Kasumi-1 (cell line): ENCODE measurements at regions not wholly inside any gene's neighbourhood (a gene's known extent, or its start where the extent isn't known, plus 50 kb on each side); places are given as distances from the start of the nearest gene placed in this dataset.

Experiments used
- DNase-seq, 2 experiments: peaks; one replicate each; lab custom pipeline; 2025; lab: John Stamatoyannopoulos, UW

DNA sequence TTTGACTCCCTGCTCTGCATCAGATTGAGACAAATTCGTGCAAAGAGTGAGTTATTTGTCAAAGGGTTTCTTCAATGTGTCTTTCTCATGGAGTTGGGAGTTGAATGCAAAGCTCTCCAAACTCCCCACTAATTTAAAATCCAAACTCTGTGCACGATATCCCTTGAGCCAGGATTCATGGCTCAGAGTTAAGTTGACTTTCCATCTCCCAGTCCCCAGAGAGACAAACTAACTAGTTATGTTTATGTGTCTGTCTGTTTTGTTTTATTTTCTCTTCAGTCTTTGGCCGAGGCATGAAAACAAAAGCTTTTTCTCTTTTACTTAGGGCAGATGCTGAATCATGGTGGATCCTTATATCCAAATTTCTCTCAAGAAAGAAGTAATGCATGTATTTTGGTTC is 570.0 kb upstream of the CDH5 start:
- no peak for DNase-seq

DNA sequence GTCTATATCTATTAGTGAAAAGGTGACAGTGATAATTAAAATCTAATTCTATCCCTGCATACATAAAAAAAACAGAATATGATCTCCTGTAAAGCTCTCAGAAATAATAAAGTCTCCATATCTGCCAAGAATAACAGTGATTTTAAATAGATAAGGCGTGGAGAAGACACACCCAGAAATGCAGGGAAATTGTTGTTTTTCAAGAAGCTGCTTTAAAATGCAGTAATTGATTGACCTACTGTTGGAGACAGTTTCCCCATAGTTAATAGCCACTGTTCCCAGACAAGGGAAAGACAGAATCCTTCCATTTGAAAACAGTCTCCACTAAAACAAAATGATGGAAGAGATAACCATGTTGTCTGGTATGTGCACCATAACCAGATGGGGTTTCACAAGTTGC is 571.5 kb upstream of the CDH5 start:
- no peak for DNase-seq

DNA sequence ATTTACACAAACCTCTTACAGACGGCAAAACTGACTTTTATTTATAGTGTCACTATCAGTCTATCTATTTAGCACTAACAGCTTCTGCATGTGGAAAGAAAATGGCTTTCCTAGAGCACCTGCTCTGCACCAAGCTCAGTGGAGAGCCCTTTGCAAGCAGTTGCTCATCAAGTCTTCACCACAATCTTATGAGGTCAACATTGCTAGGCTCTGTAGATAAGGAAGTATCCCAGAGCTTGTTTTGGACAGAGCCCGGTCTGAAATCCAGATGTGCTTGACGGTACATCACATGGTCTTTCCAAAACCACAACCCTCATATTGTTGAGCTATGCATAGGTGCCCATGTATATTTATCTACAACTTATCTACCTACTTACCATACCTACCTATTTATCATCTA is 572.7 kb upstream of the CDH5 start:
- DNase-seq: no peak

DNA sequence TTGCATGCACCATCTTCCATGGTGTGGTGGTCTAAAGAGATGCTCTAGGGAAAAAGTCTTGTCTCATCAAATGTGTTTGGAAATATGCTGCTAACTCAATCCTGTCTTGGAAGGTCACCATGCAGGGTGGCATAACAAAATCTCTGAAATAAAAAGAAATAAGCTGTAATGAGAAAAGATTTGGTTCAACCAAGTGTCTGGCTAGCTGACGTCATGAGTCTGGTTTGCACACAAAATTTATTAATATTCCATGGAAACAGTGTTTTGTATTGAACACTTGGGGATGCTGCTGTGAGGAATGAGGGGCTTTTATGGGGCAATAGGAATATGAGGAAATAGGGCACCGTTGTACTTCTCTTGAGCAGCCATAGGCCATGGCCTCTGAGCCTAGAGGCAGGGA is 575.7 kb upstream of the CDH5 start:
- no peak for DNase-seq

- no peak for DNase-seq
These were observed 577.1 kb upstream of the CDH5 start for GRCh38 chr16:65789161-65789945.

DNA sequence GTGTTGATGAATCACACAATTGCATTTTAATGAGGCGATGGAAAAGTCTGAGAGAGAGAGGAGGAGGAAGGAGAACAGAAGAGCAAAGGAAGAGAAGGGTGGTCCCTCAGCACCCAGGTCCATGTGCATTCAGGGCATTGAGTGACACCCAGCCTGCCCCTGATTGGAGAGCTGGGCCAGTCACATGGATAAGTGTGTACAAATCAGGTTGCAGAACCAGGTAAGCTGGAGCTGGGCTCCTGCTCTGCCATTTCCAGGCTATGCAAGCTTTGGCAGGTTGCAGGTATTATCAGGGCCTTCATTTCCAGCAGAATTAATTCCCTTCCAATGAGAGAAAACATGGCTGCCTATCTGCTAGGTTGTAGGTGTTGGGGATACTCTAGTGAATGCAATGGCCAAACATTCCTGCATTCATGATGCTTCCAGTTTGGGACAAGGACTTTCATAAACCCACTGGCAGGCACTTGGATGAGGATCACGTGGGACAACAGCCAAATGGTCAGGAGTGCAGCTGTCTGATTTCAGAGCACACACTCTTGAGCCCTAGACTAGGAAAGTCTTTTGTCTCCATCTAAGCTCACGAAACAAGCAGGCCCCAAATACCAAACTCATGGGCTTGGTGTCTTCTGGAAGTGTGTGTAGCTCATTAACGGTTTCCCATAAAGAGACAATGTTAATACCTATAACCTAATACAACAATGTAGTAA is 577.9 kb upstream of the CDH5 start:
- DNase-seq: no peak

- no peak for DNase-seq
These were observed 578.6 kb upstream of the CDH5 start for GRCh38 chr16:65787921-65788320.

DNA sequence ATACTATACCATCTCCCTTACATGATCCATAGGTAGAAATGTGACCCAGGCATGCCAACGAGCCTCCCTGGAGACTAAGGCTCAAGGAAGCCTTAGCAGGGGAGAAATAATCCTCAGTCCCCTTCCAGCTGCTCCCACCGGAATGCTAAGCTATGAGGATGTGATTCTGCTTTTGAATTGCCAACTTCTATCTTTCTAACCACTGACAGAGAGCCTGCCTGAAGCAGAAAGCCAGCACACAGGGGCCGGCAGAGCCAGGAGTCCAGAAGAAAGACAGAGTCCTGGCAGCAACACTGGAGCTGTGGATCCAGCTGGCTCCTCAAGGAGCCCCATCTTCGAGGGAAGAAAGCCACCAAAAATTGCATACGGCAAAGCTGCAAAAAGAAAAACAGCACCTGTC is 579.6 kb upstream of the CDH5 start:
- DNase-seq: no peak

GRCh38 chr16:65783709-65784474 is 582.6 kb upstream of the CDH5 start:
- no peak for DNase-seq

- no peak for DNase-seq
These were observed 583.6 kb upstream of the CDH5 start for GRCh38 chr16:65782611-65783600.

DNA sequence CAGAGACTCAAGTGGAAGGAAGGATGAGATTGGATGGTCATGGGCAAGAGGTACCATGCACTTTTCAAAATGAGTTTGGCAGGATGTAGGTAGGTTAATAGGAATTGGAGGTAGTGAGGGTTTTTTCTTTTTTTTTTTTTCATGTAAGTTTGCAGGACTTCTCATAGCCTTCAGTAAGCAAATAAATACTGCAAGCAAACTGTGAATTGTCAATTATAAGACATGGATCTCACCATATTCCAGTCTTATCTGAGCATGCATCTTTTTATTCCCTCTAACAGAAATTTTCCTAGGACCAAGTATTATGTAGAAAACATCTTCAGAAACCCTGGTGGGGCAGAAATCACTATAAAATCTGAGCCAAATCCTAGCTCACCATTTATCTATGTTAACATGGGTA is 584.6 kb upstream of the CDH5 start:
- no peak for DNase-seq

- DNase-seq: no peak
These were observed 585.1 kb upstream of the CDH5 start for GRCh38 chr16:65781363-65781762.

- no peak for DNase-seq
These were observed 587.3 kb upstream of the CDH5 start for GRCh38 chr16:65779201-65779600.

- no peak for DNase-seq
These were observed 589.8 kb upstream of the CDH5 start for GRCh38 chr16:65776639-65777183.

DNA sequence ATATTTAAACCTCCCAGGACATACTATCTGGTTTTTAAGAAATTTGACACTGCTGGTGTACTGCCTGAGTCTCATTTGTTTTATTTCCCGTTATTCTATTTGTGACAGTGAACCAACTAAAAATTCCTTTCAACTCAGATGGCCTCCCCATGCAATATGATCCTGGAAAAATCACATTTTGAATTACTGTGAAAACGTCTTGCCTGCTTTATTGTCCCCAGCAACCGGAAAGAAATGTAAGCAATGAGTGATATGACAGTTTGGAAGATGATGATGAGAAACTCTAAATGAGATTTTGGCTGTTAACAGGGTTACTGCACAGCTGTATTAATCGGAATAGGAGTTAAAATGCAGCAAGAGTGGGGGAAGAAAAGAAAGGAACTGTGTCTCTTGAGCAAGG is 590.7 kb upstream of the CDH5 start:
- no peak for DNase-seq

DNA sequence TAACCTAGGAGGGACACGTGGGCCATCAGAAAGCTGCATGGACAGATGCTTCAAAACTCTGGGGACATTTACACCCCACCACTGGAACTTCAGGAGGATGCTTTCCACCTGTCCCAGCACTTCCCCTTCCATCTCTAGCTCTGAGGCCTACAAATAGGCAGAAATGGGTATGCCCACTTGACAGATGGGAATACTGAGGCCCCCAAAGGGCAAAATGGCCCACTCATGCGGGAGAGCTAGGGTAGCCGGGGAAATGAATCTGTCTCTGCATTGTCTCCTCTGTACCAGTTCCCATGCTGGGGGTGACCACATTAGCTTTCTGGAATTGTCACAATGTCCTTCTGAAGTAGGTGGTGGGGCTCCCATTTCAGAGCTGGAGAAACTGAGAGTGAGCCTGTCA is 592.1 kb upstream of the CDH5 start:
- no peak for DNase-seq

DNA sequence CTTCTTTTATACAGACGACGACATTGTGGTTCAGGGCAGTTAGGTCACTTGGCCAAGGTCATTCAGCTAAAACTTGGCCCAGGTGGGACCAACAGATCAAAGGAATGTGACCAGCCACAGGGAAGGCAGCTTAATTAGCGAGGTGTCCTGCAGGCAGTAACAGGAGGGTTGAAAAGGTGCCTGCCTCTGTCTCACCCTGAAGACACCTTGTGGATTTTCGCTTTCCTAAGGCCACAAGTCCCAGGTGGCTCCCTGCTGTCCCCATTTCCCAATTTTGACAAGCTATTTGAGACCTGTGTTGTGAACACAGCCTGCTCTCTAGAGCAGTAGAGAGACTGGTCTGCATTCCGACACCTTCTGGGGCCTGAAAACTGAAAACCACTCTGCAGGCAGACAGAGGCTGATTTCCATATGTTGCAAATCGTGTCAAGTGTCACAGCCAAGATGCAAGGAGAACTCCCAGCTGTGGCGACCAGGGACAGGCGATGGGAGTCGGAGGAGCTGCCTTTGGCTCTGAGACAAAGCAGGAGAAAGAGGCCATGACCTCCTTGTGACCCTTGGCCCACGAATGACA is 593.1 kb upstream of the CDH5 start:
- no peak for DNase-seq

DNA sequence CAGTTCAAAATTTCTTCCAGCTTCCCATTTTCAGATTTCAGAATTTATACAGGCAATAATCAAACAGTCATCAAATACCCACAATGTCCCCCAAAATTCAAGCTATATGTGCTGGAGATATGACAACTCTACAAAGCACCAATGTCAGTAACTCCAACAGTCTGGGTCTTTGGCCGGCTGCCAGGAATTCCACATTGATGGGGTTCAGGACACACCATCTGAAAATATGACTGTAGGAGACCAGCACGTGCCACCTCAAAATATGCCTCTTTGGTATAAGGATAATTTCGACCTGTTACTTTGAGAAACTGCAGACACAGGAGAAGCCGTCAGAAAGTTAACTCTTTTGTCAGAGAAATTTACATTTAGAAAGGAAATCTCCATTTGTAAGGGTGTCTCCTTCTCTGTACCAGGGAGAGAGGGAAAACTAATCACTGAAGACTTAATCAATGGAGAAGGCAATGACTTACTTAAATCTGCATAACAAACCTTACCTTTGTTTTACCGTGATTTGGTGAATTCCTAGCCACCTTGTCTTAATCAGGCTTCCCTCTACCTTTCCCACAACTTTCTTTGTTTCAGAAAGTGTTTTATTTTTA is 594.3 kb upstream of the CDH5 start:
- no peak for DNase-seq

- no peak for DNase-seq
These were observed 594.8 kb upstream of the CDH5 start for GRCh38 chr16:65771707-65772106.

DNA sequence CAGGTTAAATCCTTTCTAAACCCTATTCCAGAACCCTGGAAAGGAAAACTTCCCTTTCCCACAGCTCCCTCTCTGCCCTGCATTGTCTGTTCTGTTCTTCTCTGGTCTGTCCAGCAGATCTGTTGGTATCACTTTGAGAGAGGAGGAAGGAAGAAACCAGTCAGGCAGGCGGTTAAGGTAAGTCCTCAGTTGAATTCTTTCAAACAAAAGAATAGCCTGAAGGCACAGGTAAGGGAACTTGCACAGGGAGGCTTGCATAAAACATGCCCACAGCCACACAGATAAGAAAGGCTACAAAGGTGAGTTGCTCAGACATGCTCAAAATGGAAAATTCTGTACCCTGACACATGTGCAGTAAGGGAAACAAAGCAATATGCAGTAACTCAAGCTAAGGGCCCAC is 595.7 kb upstream of the CDH5 start:
- no peak for DNase-seq
